ENCODE measurements at regions not wholly inside any gene's neighbourhood (a gene's known extent, or its start where the extent isn't known, plus 50 kb on each side); places are given as distances from the start of the nearest gene placed in this dataset.
"Not testable (repeated sequence)": the region's sequence is repeated elsewhere in the genome, so short reads cannot be mapped to it uniquely, and the experiment has no call there.

GRCh38 chr5:56410696-56411095 is 177.6 kb upstream of the ANKRD55 start:
- no peak for DNase-seq

- no peak for DNase-seq
Measured at GRCh38 chr5:56409331-56410190, 176.4 kb upstream of the ANKRD55 start.

GRCh38 chr5:56406838-56407237 is 173.7 kb upstream of the ANKRD55 start:
- DNase-seq, result no peak

GRCh38 chr5:56406221-56406620 is 173.1 kb upstream of the ANKRD55 start:
- no peak for DNase-seq

DNA sequence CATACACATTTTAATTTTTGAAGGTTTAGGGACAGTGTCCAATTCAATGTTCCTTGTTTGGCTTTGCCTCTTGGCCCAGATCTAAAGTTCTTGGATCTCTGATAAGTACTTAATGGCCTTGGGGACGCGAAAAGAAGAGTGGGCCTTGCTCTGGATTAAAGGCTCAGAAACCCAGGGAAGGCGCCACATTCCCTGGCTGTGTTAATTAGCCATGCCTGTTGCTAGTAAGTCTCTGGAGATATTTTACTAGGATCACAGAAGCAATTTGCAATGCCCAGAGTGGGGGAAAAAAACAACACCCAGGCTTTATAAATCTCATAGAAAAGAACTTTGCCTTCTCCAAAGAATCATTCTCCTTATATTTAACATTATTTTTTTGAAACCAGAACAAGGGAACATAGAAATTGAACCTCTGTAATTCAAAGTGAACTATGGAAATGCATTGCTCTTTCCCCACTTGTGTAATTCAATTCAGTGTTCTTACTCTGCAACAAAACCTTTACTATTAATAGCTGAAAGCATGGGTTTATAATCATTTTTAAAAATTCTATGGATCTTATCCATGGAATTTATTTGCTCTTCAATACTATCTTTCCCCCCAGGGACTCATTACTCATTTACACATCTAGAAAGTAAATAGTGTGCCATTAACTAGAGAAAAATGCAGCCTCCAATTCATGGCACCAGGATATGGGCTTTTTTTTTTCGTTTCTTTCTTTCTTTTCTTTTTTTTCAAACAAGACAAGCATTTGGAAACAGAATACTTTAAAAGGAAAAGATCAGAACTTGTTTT is 172.2 kb upstream of the ANKRD55 start:
- no peak for DNase-seq

GRCh38 chr5:56402266-56403220 is 169.4 kb upstream of the ANKRD55 start:
- peak; percentile 3 for DNase-seq

GRCh38 chr5:56397796-56398195 is 164.7 kb upstream of the ANKRD55 start:
- not testable (repeated sequence) for DNase-seq

DNA sequence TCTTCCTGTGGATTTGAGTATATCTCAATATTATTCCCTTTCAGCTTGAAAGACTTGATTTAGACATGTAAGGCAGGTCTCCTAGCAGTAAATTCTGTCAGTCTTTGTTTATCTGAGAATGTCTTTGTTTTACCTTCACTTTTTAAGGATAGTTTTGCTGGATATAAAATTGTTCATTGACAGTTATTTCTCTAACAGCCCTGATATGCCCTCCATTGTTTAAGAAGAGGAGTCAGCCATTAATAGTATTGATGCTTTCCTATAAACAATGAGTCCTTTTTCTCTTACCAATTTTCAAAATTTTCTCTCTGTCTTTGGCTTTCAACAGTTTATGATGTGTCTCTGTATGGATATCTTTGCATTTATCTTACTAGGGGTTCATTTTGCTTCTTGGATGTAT is 163.5 kb upstream of the ANKRD55 start:
- DNase-seq, result no peak

DNA sequence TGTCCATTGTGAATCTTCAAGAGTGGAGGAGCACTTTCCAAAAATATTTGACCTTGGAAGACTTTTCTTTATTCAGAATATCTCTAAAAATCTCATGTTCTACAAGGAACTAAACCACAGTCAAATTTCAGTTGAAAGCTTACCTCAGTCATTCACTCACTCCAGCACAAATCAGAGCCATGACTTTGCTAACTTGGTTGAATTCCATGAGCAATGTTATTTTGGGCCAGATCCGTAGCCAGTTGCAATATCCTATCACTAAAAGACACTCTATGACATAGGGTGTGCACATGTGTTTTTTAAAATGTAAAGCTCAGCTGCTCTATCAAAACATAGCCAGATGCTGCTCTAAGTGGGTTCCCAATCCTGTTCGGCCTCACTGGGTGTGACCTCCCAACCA is 156.1 kb upstream of the ANKRD55 start:
- no peak for DNase-seq

DNA sequence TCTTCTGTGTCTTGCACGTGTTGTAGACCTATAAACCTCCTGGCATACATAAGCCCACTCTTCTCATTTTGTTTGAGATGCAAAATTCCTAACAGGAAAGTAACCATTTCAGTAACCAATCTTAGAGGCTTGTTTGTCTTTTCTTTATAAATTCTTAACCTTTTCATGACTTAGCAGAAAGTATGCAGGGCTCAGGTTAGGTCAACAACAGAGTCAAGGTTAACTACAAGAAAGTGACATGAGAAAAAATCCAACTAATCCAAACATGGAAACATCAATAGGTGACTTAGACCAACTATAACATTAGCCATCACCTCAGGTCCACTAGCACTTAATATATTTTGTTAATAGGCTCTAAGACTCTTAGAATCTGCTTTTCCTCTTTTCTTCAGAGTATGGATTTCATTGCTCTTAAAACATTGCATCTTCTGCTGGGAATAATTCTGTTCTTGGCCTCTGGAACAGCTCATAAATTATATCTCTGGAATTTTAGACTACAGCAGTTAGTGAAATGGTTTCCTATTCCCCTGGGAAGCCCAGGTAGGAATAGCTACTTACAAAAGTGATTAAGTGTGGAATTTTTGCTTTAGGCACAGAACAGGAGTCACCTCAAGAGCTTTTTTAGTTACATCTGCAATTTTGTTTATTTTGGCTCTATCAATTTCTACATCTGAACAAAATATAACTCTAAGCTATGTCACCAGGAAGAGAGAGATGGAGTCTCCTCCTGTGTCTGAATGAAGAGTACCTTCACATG is 155.3 kb upstream of the ANKRD55 start:
- DNase-seq, result no peak

- DNase-seq, result no peak
Measured at GRCh38 chr5:56386046-56386445, 152.9 kb upstream of the ANKRD55 start.

GRCh38 chr5:56384186-56384585 is 151.1 kb upstream of the ANKRD55 start:
- no peak for DNase-seq

DNA sequence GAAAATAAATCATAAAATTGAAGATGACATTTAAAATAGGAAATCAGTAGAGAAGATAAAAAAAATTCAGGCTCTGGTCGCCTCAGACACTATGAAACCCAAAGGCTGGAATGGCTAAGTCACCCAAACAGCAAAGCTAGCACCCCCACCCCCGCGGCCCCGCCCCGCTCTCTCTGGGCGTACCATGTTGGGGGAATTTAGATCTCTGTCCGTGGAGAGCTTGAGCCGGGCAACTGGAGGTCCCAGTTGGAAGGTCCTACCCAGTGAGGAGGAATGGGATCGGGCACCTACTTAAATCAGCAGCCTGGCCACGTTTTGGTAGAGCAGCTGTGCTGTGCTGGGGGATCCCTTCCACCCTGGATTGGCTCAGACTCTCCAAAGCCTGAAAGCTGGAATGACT is 150.6 kb upstream of the ANKRD55 start:
- no peak for DNase-seq

DNA sequence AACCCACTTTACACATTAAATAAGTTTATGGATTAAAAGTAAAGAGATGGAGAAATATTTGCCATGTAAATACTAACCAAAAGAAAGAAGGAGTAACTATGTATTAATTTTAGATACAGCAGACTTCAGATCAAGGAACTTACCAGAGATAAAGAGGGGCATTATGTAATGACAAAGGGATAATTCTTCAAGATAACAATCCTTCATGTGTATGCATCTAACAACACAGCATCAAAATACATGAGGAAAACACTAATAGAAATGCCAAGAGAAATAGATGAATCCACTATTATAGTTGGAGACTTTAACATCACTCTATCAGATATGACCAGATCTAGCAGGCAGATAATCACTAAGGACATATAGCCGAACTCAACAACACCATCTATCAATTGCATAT is 149.8 kb upstream of the ANKRD55 start:
- DNase-seq, result no peak

- DNase-seq, result no peak
Measured at GRCh38 chr5:56377573-56377972, 144.4 kb upstream of the ANKRD55 start.

DNA sequence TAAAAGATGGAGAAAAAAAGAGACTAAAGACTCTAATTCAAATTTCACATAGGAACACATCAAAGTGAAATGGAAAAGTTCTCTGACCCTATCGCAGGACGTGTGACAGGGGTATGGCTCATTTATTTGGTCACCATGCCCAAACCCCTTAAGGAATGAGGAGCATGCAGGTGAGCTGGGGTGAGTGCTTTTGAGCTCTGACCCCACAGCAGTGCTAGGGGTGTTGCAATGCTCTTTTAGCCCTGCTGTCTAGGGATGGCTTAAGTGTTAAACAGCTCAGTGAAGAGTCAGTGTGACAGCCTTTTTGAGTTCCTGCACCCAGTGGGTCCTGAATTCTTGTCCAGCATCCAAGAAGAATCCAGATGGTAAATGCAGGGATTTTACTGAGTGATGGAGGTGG is 143.0 kb upstream of the ANKRD55 start:
- DNase-seq, result no peak

- DNase-seq, result no peak
Measured at GRCh38 chr5:56375011-56375410, 141.9 kb upstream of the ANKRD55 start.

DNA sequence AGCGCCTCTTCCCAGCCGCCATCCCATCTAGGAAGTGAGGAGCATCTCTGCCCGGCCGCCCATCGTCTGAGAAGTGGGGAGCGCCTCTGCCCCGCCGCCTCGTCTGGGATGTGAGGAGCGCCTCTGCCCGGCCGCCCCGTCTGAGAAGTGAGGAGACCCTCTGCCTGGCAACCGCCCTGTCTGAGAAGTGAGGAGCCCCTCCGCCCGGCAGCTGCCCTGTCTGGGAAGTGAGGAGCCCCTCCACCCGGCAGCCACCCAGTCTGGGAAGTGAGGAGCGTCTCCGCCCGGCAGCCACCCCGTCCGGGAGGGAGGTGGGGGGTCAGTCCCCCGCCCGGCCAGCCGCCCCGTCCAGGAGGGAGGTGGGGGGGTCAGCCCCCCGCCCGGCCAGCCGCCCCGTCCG is 139.4 kb upstream of the ANKRD55 start:
- DNase-seq, result not testable (repeated sequence)

DNA sequence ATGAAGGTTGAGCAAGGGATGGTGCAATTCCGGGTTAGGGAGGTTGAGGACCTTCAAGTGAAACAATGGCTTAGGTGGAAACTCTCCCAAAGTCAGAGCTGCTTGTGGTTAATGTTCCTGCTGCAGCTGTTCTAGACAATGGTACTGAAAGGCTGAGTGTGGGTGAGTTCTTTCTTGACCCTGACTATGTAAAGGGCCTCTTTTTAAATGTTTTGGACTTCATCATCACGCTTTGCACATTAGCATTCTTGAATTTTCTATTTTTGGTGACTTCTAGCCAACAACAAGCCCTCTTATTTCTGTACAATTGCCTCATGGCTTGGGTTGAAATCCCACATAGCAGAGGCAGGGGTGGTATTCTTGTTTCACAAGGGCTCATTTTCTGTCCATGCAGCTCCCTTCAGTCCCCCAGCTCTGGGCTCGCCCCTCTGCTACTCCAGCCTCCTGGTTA is 136.3 kb upstream of the ANKRD55 start:
- DNase-seq, result no peak

DNA sequence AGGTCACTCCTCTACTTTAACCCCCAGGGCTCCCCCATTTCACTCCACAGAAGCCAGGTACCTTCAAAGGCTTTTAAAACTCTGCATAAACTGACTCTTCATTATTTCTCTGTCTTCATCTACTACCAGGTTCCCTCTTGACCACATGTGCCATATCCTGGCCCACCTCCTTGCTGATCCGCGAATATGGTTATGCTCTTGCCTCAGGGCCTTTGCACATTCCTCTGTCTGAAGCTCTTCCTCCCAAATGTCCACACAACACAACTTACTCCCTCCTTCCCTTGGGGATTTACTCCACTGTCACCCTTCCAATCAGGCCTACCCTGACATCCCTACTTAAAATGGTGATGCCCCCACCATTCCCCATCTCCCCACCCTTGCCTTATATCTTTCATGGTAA is 134.6 kb upstream of the ANKRD55 start:
- no peak for DNase-seq

GRCh38 chr5:56366986-56367385 is 133.9 kb upstream of the ANKRD55 start:
- DNase-seq, result no peak

DNA sequence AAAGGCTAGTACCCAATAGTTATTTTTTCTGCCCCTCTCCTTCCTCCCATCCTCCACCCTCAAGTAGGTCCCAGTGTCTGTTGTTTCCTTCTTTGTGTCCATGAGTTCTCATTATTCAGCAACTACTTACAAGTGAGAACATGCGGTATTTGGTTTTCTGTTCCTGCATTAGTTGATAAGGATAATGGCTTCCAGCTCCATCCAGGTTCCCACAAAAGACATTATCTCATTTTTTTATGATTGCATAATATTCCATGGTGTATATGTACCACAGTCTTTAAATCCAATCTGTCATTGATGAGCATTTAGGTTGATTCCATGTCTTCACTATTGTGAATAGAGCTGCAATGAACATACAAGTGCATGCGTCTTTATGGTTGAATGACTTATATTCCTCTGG is 128.3 kb upstream of the ANKRD55 start:
- DNase-seq, result no peak

All from DMS79 (cell line).